Transverse colon (tissue), 4 donors: ENCODE measurements at regions not wholly inside any gene's neighbourhood (a gene's known extent, or its start where the extent isn't known, plus 50 kb on each side); places are given as distances from the start of the nearest gene placed in this dataset.

Experiments
- DNase-seq: peaks from one replicate; pipeline ENCODE4 v3.0.0-alpha.2; 2019
- H3K27ac ChIP-seq, 4 donors: fragments of 200-600 bp; sonication (generic); 2 replicates each; pipeline ENCODE4 v1.5.1; 2016 to 2018; ENCODE audit warnings: inconsistent platforms in 4 of 4
- H3K27me3 ChIP-seq: fragments of 200-600 bp; sonication (generic); 2 replicates; pipeline ENCODE4 v1.5.1; 2017; ENCODE audit warnings: inconsistent platforms
- H3K36me3 ChIP-seq, 4 donors: fragments of 200-600 bp; sonication (generic); 2 replicates each; pipeline ENCODE4 v1.5.1; 2017 to 2019; ENCODE audit warnings: inconsistent platforms in 4 of 4
- H3K4me1 ChIP-seq, 4 donors: fragments of 200-600 bp; sonication (generic); 2 replicates each; pipeline ENCODE4 v1.5.1; 2017 to 2020; ENCODE audit warnings: inconsistent platforms in 4 of 4
- H3K4me3 ChIP-seq, 4 donors: fragments of 200-600 bp; sonication (generic); 1 replicate in 1 of 4; 2 replicates in 3 of 4; pipeline versions ENCODE4 v1.5.1 to v1.6.1; 2017 to 2019; ENCODE audit warnings: inconsistent platforms in 4 of 4
- H3K9me3 ChIP-seq, 2 donors: fragments of 200-600 bp; sonication (generic); 2 replicates each; pipeline ENCODE4 v1.5.1; 2017 to 2019; ENCODE audit warnings: inconsistent platforms in 2 of 2
- CTCF ChIP-seq, 5 experiments: fragments of 200-600 bp in 3 of 5; fragments of 450-650 bp in 2 of 5; sonication (generic) in 3 of 5; IDR thresholded peaks; 1 replicate in 2 of 5; 2 replicates in 3 of 5; pipeline ENCODE4 v1.5.1; 2016 to 2017; ENCODE audit warnings: antibody characterized with exemption in 5 of 5, inconsistent platforms in 3 of 5, mild to moderate bottlenecking in 2 of 5, moderate library complexity in 1 of 5
- EP300 ChIP-seq: sonication (generic); formaldehyde crosslinking; IDR thresholded peaks from one replicate; pipeline ENCODE4 v1.6.1; 2017; ENCODE audit warnings: antibody characterized with exemption, low read depth
- POLR2A ChIP-seq: fragments of 450-650 bp; IDR thresholded peaks from one replicate; pipeline ENCODE4 v1.6.1; 2016; ENCODE audit warnings: antibody characterized with exemption, mild to moderate bottlenecking, moderate library complexity
- POLR2AphosphoS5 ChIP-seq, 3 donors: sonication (generic); formaldehyde crosslinking; IDR thresholded peaks; one replicate each; pipeline ENCODE4 v1.6.1; 2016; ENCODE audit warnings: antibody characterized with exemption in 3 of 3
- WGBS, 2 donors: methylation state at CpG; one replicate each; pipeline ENCODE4 v1.1.5; 2018; ENCODE audit warnings: low coverage in 1 of 2; 5-methylcytosine and 5-hydroxymethylcytosine counted together
- in situ Hi-C, 4 donors: fragments of 200-750 bp; cut with MboI; loops; one replicate each; pipeline versions ENCODE4 v1.15.0 to v1.15.1; 2017; ENCODE audit warnings: low sequenced_read_pairs in 3 of 4, low pct_ligation_motif_present in 1 of 4, low pct_unique_long_range_greater_than_20kb in 1 of 4
- intact Hi-C: fragments of 100-400 bp; cut with DNase I; formaldehyde crosslinking; loops from one replicate; pipeline ENCODE4 v1.15.1; 2023; ENCODE audit warnings: low total_unique reads

GRCh38 chr14:53882684-53883083, 73.9 kb downstream of the BMP4 start:
- no peak overlapping the region for H3K4me3 ChIP-seq
- H3K27ac ChIP-seq: no peak overlapping the region
- DNase-seq: no peak
- no peaks in the 10 kb centered on the region for H3K9me3 ChIP-seq
- H3K36me3 ChIP-seq: no peaks in the 10 kb centered on the region
- H3K27me3 ChIP-seq: no peaks in the 10 kb centered on the region
- TF ChIP-seq CTCF (IDR thresholded peaks at IDR 0.05) (no peak), EP300 (no peak)
- WGBS, 2 donors: 35% methylated on average over 4 of the region's 4 CpGs
- intact Hi-C loops (no loop called here), in situ Hi-C loops (no loop called here)
- peaks cover 0 to 8% (median 0%) of the 10 kb centered on the region in 4 donors for H3K4me1 ChIP-seq

GRCh38 chr14:53881921-53882320, 74.7 kb downstream of the BMP4 start:
- 35 to 68% methylated on average over 5 of the region's 5 CpGs for WGBS, 2 donors
- TF ChIP-seq POLR2AphosphoS5 (IDR thresholded peaks at IDR 0.05): no peak
- no peak for TF ChIP-seq POLR2A
- no peak for TF ChIP-seq EP300
- TF ChIP-seq CTCF (IDR thresholded peaks at IDR 0.05): no peak
- DNase-seq: no peak
- no peak overlapping the region for H3K4me3 ChIP-seq
- H3K4me1 ChIP-seq: peaks cover 0 to 8% (median 0%) of the 10 kb centered on the region in 4 donors
- no peak overlapping the region for H3K27ac ChIP-seq
- no peaks in the 10 kb centered on the region for H3K9me3 ChIP-seq
- intact Hi-C loops (no loop called here), in situ Hi-C loops (no loop called here)
- H3K27me3 ChIP-seq: no peaks in the 10 kb centered on the region
- no peaks in the 10 kb centered on the region for H3K36me3 ChIP-seq

- Histone ChIP-seq H3K27ac (no peak overlapping the region), H3K4me3 (no peak overlapping the region), H3K27me3 (no peaks in the 10 kb centered on the region), H3K4me1 (peaks cover 0 to 8% (median 0%) of the 10 kb centered on the region in 4 donors), H3K9me3 (no peaks in the 10 kb centered on the region), H3K36me3 (no peaks in the 10 kb centered on the region)
- 38 to 40% methylated on average over 4 of the region's 4 CpGs for WGBS, 2 donors
- no peak for TF ChIP-seq EP300
- in situ Hi-C loops: no loop called here
- no peak for DNase-seq
- intact Hi-C loops: no loop called here
These were observed 75.3 kb downstream of the BMP4 start for GRCh38 chr14:53881161-53881871.

- H3K4me1 ChIP-seq: peaks cover 0 to 8% (median 0%) of the 10 kb centered on the region in 4 donors
- no peaks in the 10 kb centered on the region for H3K27me3 ChIP-seq
- H3K4me3 ChIP-seq: no peak overlapping the region
- no peak for DNase-seq
- 89 to 93% methylated on average over 1 of the region's 1 CpG for WGBS, 2 donors
- in situ Hi-C loops: no loop called here
- no peaks in the 10 kb centered on the region for H3K36me3 ChIP-seq
- TF ChIP-seq CTCF (IDR thresholded peaks at IDR 0.05) (no peak), POLR2AphosphoS5 (IDR thresholded peaks at IDR 0.05) (no peak), EP300 (no peak), POLR2A (no peak)
- H3K27ac ChIP-seq: no peak overlapping the region
- intact Hi-C loops: no loop called here
- no peaks in the 10 kb centered on the region for H3K9me3 ChIP-seq
These were observed 75.9 kb downstream of the BMP4 start for GRCh38 chr14:53880761-53881160.

- Histone ChIP-seq H3K27ac (no peak overlapping the region), H3K36me3 (no peaks in the 10 kb centered on the region), H3K27me3 (no peaks in the 10 kb centered on the region), H3K9me3 (no peaks in the 10 kb centered on the region), H3K4me1 (peaks cover 0 to 8% (median 0%) of the 10 kb centered on the region in 4 donors), H3K4me3 (no peak overlapping the region)
- WGBS, 2 donors: 89% methylated on average over 6 of the region's 6 CpGs; no CpG with 5 or more reads in 1 of the 2 donors
- no peak for TF ChIP-seq CTCF (IDR thresholded peaks at IDR 0.05)
- TF ChIP-seq POLR2A: no peak
- TF ChIP-seq EP300: no peak
- no peak for TF ChIP-seq POLR2AphosphoS5 (IDR thresholded peaks at IDR 0.05)
- in situ Hi-C loops: no loop called here
- intact Hi-C loops: no loop called here
- no peak for DNase-seq
These were observed 76.9 kb downstream of the BMP4 start for GRCh38 chr14:53879747-53880146.
